ENCODE measurements at regions not wholly inside any gene's neighbourhood (a gene's known extent, or its start where the extent isn't known, plus 50 kb on each side); places are given as distances from the start of the nearest gene placed in this dataset.

- TF ChIP-seq CTCF (IDR thresholded peaks at IDR 0.05) (no peak), POLR2A (IDR thresholded peaks at IDR 0.05) (no peak), POLR2AphosphoS5 (IDR thresholded peaks at IDR 0.05) (no peak)
Observed at GRCh38 chr2:21602789-21603188, 479.0 kb downstream of the TDRD15 start.
